HEK293T (cell line): ENCODE measurements at regions not wholly inside any gene's neighbourhood (a gene's known extent, or its start where the extent isn't known, plus 50 kb on each side); places are given as distances from the start of the nearest gene placed in this dataset.

Experiments used
- CTCF ChIA-PET: fragments of 350-600 bp; formaldehyde crosslinking; extraction: SDS; loops from one replicate; lab custom pipeline; 2021; ENCODE audit warnings: antibody characterized with exemption, inconsistent platforms; lab: Yijun Ruan, JAX
- POLR2A ChIA-PET: fragments of 350-600 bp; formaldehyde crosslinking; extraction: SDS; loops from one replicate; lab custom pipeline; 2020; ENCODE audit warnings: antibody characterized with exemption, inconsistent platforms; lab: Yijun Ruan, JAX
- DNase-seq: peaks from one replicate; pipeline ENCODE4 v3.0.0; 2012; ENCODE audit warnings: mixed read lengths; ENCODE audit errors: extremely low spot score
- ARNT ChIP-seq: fragments of 450-650 bp; IDR thresholded peaks from 2 replicates; pipeline ENCODE4 v1.6.1; 2017; ENCODE audit warnings: mild to moderate bottlenecking
- BHLHE40 ChIP-seq: fragments of 450-650 bp; IDR thresholded peaks from 2 replicates; pipeline ENCODE4 v1.6.1; 2016; ENCODE audit warnings: mild to moderate bottlenecking, moderate library complexity, borderline replicate concordance
- CTBP1 ChIP-seq: fragments of 450-650 bp; IDR thresholded peaks from 2 replicates; pipeline ENCODE4 v1.6.1; 2016; ENCODE audit warnings: borderline replicate concordance
- ELF4 ChIP-seq: fragments of 450-650 bp; IDR thresholded peaks from 2 replicates; pipeline ENCODE4 v1.6.1; 2017; ENCODE audit warnings: antibody characterized with exemption
- FOXA1 ChIP-seq: fragments of 450-650 bp; IDR thresholded peaks from 2 replicates; pipeline ENCODE4 v1.6.1; 2016; ENCODE audit warnings: mild to moderate bottlenecking
- FOXK2 ChIP-seq: fragments of 450-650 bp; IDR thresholded peaks from 2 replicates; pipeline ENCODE4 v1.6.1; 2016; ENCODE audit warnings: mild to moderate bottlenecking
- FOXM1 ChIP-seq: fragments of 450-650 bp; IDR thresholded peaks from 2 replicates; pipeline ENCODE4 v1.6.1; 2017; ENCODE audit warnings: mild to moderate bottlenecking, borderline replicate concordance
- HDGF ChIP-seq: fragments of 450-650 bp; IDR thresholded peaks from 2 replicates; pipeline ENCODE4 v1.6.1; 2017; ENCODE audit warnings: antibody characterized with exemption, borderline replicate concordance
- L3MBTL2 ChIP-seq: fragments of 450-650 bp; conservative IDR thresholded peaks from 2 replicates; pipeline ENCODE4 v1.6.1; 2016; ENCODE audit warnings: mild to moderate bottlenecking
- LEF1 ChIP-seq: fragments of 450-650 bp; IDR thresholded peaks from 2 replicates; pipeline ENCODE4 v1.6.1; 2017; ENCODE audit warnings: mild to moderate bottlenecking, borderline replicate concordance
- NFRKB ChIP-seq: fragments of 450-650 bp; IDR thresholded peaks from 2 replicates; pipeline ENCODE4 v1.6.1; 2016; ENCODE audit warnings: mild to moderate bottlenecking, moderate library complexity
- SP1 ChIP-seq: fragments of 450-650 bp; IDR thresholded peaks from 2 replicates; pipeline ENCODE4 v1.6.1; 2017
- SUZ12 ChIP-seq: fragments of 450-650 bp; IDR thresholded peaks from 2 replicates; pipeline ENCODE4 v1.6.1; 2016; ENCODE audit warnings: mild to moderate bottlenecking
- TARDBP ChIP-seq: fragments of 450-650 bp; IDR thresholded peaks from 2 replicates; pipeline ENCODE4 v1.6.1; 2016
- ZNF384 ChIP-seq: fragments of 450-650 bp; IDR thresholded peaks from 2 replicates; pipeline ENCODE4 v1.6.1; 2016
- TF ChIP-seq, protein P1 (sequence below): fragments of 450-650 bp; IDR thresholded peaks from 2 replicates; pipeline ENCODE4 v1.6.1; 2016

- TF ChIP-seq FOXK2 (no peak), NFRKB (no peak), BHLHE40 (no peak), L3MBTL2 (no peak), ARNT (no peak), CTBP1 (no peak), FOXM1 (no peak), TARDBP (no peak), FOXA1 (no peak), HDGF (no peak)
- POLR2A ChIA-PET: no interaction called here
- DNase-seq: no peak
- CTCF ChIA-PET: no interaction called here
These were observed 69.2 kb upstream of the ADRA2C start for GRCh38 chr4:3697033-3697432.

DNA sequence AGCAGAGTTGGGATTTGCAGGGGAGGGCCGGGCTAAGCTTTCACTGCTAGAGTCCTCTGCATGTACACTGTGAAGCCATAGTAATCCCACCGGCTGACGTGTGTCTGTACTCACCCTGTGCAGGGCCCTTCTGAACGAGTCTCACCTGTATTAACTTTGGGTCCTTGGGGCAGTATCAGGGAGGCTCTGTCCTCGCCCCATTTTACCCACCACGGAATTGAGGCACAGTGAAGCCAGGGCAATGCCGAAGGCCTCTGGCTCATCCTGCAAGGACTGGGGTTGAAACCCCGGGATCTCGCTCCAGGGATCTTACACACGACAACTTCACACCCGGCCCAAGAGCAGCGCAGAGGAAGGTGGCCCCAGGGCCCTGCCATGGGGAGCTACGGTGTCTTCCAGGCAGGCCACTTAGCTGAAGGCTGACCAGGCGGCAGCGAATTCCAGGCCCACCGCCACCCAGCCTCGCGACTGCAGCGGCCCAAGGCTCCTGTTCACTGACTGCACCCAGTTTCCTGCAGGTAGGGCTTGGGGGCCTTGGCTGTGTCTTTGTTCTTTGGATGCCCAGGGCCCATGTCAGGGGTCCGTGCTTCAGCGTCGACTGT is 75.5 kb upstream of the ADRA2C start:
- TF ChIP-seq TARDBP (no peak), FOXM1 (no peak), L3MBTL2 (no peak), FOXA1 (no peak), SP1 (no peak), ARNT (no peak), BHLHE40 (no peak), HDGF (no peak), ELF4 (no peak), SUZ12 (no peak), LEF1 (no peak), NFRKB (no peak), ZNF384 (no peak), CTBP1 (no peak), FOXK2 (no peak)
- TF ChIP-seq, protein P1, sequence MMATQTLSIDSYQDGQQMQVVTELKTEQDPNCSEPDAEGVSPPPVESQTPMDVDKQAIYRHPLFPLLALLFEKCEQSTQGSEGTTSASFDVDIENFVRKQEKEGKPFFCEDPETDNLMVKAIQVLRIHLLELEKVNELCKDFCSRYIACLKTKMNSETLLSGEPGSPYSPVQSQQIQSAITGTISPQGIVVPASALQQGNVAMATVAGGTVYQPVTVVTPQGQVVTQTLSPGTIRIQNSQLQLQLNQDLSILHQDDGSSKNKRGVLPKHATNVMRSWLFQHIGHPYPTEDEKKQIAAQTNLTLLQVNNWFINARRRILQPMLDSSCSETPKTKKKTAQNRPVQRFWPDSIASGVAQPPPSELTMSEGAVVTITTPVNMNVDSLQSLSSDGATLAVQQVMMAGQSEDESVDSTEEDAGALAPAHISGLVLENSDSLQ: no peak
- no peak for DNase-seq
- ChIA-PET CTCF (no interaction called here), POLR2A (no interaction called here)

DNA sequence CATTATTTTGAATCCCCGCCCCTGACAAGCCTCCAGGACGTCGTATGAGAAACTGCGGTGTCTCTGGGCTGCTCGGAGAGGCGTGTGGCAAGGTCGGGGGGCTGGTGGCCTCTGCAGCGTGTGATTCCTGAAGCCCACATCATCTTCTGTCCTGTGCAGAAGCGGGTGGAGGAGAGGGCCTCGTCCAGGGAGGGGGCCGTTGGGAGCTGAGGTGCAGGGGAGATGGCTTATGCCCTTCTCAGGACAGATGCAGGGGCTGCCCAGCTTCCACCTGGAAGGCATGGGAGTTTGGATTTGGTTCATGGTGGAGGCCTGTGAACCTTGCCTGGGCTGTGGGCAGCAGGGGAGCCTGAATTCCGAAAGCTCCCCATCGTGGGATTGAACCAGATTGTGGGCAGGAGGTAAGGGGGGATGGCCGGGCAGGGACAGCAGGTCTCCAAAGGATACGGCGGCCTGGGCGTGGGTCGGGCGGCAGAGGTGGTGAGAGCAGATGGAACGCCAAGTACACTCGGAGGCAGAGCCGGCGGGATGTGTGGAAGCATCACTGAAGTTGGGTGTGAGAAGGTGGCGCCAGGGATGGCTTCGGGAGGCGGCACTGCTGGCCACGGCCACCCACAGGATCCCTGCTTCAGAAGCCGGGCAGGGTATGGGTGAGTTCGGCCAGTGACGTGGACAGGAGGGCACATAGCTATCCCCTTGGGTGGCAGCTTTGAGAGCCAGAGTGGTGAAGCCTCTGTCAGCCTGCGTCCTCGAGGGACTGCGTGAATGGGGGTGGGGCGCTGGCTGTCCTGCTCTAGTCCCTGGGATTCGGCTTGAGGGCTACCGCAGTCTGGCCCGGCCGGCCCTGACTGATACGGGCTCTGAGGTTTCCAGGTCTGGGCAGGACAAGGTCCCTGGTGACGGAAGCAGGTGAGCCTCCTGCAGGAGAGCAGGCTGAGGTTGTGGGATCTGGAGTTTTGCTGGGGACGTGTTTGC is 76.3 kb upstream of the ADRA2C start:
- ChIA-PET CTCF (no interaction called here), POLR2A (no interaction called here)
- TF ChIP-seq TARDBP (no peak), ZNF384 (no peak), BHLHE40 (no peak), NFRKB (no peak), FOXK2 (no peak), LEF1 (no peak), SUZ12 (no peak), HDGF (no peak), FOXA1 (no peak), L3MBTL2 (no peak), ELF4 (no peak), FOXM1 (no peak), ARNT (no peak), SP1 (no peak)
- TF ChIP-seq, protein P1: no peak
- DNase-seq: no peak

- TF ChIP-seq HDGF (no peak), NFRKB (no peak)
- ChIA-PET POLR2A (no interaction called here), CTCF (no interaction called here)
- no peak for DNase-seq
These were observed 77.2 kb upstream of the ADRA2C start for GRCh38 chr4:3689006-3689405.

- no peak for DNase-seq
- POLR2A ChIA-PET: no interaction called here
- CTCF ChIA-PET: no interaction called here
- TF ChIP-seq SUZ12 (no peak), L3MBTL2 (no peak), SP1 (no peak), BHLHE40 (no peak), TARDBP (no peak)
These were observed 77.9 kb upstream of the ADRA2C start for GRCh38 chr4:3688018-3688998.

DNA sequence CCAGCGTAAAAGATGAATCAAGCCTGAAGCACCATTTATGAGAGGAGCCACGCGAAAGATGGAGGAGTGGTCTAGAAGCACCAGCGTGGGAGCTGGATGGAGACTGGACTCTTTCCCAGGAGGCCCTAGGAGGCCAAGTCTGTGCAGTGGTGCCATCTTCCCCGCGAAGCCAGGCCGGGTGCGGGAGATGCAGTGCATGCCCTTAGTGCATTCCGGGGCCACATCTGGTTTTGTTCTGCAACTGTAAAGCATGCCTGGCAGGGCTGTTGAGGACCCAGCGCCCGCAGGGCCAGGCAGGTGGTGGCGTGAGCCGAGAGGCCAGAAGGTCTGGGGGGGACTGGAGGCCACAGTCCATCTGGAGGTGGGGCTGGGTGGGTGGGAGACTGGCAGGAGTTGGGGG is 78.6 kb upstream of the ADRA2C start:
- no peak for DNase-seq
- no peak for TF ChIP-seq ARNT
- TF ChIP-seq HDGF: no peak
- no peak for TF ChIP-seq CTBP1
- TF ChIP-seq TARDBP: no peak
- no peak for TF ChIP-seq ELF4
- no peak for TF ChIP-seq FOXK2
- TF ChIP-seq LEF1: no peak
- TF ChIP-seq FOXA1: no peak
- no peak for TF ChIP-seq FOXM1
- TF ChIP-seq ZNF384: no peak
- TF ChIP-seq SUZ12: no peak
- TF ChIP-seq L3MBTL2: no peak
- TF ChIP-seq, protein P1: no peak
- no peak for TF ChIP-seq NFRKB
- TF ChIP-seq SP1: no peak
- no peak for TF ChIP-seq BHLHE40
- POLR2A ChIA-PET: no interaction called here
- CTCF ChIA-PET: no interaction called here
